Hippocampal formation (tissue), 2 donors: ENCODE measurements at regions not wholly inside any gene's neighbourhood (a gene's known extent, or its start where the extent isn't known, plus 50 kb on each side); places are given as distances from the start of the nearest gene placed in this dataset.
A peak's percentile ranks its signal among the peaks of the same experiment; 100 is the strongest.
"Not testable (repeated sequence)": the region's sequence is repeated elsewhere in the genome, so short reads cannot be mapped to it uniquely, and the experiment has no call there.

Experiments used
- DNase-seq, 2 donors: peaks; one replicate each; lab custom pipeline; 2025; lab: John Stamatoyannopoulos, UW

DNA sequence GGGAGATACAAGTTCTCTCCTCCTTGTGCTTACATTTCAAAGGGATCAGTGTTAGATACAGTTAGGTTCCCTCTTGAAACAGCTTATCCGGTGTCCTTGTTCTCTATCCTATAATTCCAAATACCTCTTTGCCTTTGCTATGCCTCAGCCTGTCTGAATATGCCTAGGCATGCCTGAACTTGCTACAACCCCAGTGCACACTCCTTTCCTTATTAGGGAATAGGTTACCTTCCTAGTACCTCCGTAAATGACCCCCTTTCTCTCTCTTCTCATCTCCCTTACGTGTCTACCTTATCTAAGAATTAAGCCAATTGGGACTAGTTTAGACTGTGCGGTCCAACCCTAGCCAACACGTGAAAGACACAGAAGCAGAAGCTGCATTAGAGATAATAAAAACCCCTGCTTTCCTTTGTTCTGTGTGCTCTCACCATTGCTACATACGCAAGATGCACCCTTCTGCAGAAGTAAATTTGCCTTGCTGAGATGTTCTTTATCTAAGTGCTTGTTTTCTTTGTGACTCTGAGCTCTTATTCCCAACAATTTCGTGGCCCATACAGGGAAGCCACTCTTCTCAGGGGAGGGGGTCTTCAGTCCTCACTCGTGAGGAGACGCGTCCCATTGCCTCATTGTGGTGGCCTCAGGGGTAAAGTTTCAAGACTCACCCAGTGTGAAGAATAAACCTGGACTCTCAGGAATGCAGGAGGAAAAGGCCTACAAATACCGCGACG, 802.1 kb downstream of the PLA2G4A start:
- DNase-seq: no peak

DNA sequence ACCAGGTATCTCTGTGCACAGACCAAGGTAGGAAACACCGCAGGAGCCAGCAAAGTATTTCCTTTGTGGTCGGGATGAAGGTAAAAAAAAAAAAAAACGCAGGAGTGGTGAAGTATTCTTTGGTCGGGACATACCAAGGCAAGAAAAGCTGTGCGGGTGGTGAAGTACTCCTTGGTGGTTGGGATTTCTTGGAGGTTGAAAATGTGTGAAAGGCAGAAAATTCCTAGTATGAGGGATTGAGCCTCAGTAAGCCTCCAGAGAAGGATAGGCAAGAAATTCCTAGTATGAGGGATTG, 802.6 kb downstream of the PLA2G4A start:
- DNase-seq: no peak

DNA sequence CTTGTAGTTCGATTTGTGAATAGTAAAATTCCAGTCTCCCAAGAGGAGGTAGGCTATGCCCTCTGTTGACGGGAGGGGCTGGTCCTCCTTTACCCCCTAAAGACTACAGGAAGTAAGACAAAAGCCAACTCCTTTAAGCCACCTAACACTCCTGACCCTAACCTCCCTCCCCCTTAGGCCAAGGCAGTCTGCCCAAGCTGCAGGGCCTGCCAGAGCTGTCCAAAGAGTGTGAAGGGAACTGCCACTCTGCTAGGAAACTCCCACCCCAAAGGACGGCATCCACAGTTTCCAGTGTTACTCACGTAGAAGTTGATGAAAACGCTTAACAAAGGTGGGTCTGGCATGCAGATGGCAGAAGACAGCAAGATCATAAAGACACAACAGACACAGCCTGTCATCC, 803.2 kb downstream of the PLA2G4A start:
- DNase-seq: no peak

- DNase-seq: no peak
These were observed 806.2 kb downstream of the PLA2G4A start for GRCh38 chr1:187634940-187635339.

- DNase-seq: no peak
These were observed 810.1 kb downstream of the PLA2G4A start for GRCh38 chr1:187638733-187639434.

DNA sequence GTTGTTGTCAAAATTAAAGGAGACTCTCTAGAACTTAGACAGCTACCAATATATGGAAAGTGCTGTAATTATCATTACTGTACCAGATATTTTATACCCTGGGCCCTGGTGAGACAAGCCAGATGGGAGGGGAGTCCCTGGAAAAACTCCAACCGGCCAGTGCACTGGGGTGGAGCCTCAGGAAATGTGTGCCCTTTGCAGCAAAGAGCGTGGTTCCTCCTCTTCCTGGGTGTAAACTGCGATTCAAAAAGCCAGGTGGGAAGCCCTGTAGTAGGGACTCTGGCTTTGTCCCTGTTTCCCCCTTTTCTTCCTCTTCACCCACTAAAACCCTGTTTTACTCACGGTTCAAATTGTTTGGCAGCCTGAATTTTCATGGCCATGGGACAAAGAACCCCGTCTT, 812.3 kb downstream of the PLA2G4A start:
- no peak for DNase-seq

- DNase-seq: no peak
These were observed 812.7 kb downstream of the PLA2G4A start for GRCh38 chr1:187641463-187641862.

DNA sequence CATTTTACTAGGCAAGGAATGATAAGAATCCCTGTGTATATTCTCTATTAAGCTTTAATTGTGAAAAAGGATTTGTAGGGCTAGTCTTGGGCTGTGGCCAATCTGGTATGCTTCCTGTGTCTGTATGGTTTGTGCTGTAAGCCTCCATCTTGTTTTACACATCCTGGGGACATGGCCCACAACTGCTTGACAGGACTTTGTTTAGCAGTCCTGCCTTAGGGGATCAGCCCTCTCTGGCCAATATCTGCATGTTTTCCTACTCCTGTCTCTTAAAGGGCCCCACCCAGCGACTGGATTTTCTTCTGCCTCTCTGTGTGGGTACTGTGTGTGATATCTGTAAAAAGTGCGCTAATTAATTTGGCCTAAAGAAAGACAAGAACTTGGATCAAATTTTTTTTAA, 813.2 kb downstream of the PLA2G4A start:
- no peak for DNase-seq

- no peak for DNase-seq
These were observed 816.9 kb downstream of the PLA2G4A start for GRCh38 chr1:187645651-187646050.

DNA sequence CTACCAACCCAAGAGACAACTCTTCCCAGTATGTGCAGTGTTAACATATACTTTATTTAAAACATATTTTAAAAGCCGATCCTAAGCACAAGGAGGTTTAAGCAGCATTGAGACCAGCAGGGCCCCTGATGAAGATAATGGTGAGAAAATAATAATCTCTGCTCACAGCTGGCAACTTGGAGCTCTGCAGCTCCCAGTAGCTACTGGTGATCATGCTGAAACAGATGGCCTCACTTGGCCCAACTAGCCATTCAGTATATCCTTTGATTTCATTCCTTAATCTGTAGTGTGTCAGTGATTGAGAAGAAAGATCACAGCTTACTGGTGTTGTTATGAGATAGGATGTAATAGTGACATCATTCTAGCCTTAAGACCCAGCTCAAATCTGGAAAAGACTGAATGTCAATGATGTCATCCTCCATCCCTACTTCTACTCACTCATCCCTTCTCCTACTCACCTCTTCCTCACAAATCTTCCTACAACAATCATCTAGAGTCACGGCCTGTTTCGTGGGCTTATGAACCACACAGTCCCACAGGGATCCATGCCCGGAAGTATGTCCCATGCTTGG, 817.9 kb downstream of the PLA2G4A start:
- no peak for DNase-seq

- no peak for DNase-seq
These were observed 819.3 kb downstream of the PLA2G4A start for GRCh38 chr1:187648091-187648490.

DNA sequence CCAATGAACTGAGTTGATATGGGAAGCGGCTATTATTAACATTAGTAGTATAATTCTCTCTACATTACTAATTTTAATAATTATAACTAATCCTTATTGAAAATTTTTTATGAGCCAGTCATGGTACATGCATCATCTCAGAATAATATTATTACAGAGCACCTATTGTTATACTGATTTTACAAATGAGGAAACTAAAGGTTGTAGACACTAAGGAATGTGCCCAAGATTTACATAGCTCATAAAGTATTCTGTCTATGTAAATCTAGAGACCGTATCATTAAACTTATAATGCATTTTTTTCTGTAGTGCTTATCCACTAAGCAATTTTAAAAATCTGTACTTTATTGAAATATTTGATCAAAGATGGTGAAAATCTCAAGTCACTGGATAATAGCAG, 825.9 kb downstream of the PLA2G4A start:
- no peak for DNase-seq

DNA sequence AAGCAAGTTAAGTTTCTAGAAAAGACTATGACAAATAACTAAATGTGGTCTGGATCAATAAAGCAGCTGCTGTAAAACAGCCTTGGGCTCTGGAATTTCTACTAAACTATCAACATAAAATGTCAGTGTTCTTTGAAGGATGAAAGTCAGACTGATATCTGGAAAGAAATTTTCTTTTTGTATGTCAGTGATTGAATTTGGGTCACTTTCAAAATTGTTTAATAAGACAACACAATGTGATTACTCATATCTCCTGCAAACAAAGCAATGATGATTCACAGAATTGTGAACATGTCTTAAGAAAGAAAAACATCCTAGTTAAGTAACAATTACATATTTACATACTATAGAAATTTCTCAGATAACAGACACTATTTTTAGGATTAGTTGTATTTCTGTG, 826.4 kb downstream of the PLA2G4A start:
- DNase-seq: no peak

GRCh38 chr1:187665483-187665882, 836.7 kb downstream of the PLA2G4A start:
- DNase-seq: no peak

- DNase-seq: no peak
These were observed 852.1 kb downstream of the PLA2G4A start for GRCh38 chr1:187680823-187681222.

GRCh38 chr1:187682112-187682511, 853.4 kb downstream of the PLA2G4A start:
- DNase-seq: no peak

GRCh38 chr1:187685333-187685732, 856.6 kb downstream of the PLA2G4A start:
- DNase-seq: no peak

GRCh38 chr1:187689129-187689528, 860.4 kb downstream of the PLA2G4A start:
- peak in 1 of 2 donors; percentile 26 for DNase-seq

DNA sequence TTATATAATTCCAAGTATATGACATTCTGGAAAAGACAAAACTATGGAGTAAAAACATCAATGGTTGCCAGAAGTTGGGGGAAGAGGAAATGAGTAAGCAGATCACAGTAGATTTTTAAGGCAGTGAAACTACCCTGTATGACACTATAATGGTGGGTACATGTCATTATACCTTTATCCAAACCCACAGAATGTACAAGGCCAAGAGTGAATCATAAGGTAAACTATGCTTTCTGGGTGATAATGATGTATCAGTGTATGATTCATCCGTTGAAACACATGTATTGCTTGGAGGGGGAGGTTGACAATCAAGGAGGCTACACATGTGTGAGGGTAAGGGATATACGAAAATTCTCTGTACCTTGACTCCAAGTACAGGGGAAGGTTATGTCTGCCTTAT, 862.7 kb downstream of the PLA2G4A start:
- no peak for DNase-seq

GRCh38 chr1:187692799-187693198, 864.0 kb downstream of the PLA2G4A start:
- no peak for DNase-seq

- DNase-seq: no peak
These were observed 867.3 kb downstream of the PLA2G4A start for GRCh38 chr1:187696073-187696472.

DNA sequence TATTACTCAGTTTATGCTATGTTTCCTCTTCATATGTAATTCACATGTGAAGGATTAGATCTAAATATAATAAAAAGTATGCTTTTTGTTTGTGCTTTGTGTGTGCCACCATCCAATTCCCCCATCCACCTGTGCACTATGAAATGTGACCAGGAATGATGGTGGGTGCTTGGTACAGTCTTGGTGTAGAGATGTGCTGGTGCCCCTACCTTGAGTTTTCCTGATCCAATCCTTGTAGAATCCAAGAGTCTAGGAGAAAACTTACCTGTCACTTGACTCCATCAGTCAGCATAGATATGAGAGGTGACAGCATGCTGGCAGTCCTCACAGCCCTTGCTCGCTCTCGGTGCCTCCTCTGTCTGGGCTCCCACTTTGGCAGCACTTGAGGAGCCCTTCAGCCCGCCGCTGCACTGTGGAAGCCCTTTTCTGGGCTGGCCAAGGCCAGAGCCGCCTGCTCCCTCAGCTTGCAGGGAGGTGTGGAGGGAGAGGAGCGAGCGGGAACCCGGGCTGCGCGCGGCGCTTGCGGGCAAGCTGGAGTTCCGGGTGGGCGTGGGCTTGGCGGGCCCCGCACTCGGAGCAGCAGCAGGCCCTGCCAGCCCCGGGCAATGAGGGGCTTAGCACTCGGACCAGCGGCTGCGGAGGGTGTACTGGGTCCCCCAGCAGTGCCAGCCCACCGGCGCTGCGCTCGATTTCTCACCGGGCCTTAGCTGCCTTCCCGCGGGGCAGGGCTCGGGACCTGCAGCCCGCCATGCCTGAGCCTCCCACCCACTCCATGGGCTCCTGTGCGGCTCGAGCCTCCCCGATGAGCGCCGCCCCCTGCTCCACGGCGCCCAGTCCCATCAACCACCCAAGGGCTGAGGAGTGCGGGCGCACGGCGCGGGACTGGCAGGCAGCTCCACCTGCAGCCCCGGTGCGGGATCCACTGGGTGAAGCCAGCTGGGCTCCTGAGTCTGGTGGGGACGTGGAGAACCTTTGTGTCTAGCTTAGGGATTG, 874.7 kb downstream of the PLA2G4A start:
- not testable (repeated sequence) for DNase-seq
